ENCODE measurements at regions not wholly inside any gene's neighbourhood (a gene's known extent, or its start where the extent isn't known, plus 50 kb on each side); places are given as distances from the start of the nearest gene placed in this dataset.
"Not testable (repeated sequence)": the region's sequence is repeated elsewhere in the genome, so short reads cannot be mapped to it uniquely, and the experiment has no call there.

DNA sequence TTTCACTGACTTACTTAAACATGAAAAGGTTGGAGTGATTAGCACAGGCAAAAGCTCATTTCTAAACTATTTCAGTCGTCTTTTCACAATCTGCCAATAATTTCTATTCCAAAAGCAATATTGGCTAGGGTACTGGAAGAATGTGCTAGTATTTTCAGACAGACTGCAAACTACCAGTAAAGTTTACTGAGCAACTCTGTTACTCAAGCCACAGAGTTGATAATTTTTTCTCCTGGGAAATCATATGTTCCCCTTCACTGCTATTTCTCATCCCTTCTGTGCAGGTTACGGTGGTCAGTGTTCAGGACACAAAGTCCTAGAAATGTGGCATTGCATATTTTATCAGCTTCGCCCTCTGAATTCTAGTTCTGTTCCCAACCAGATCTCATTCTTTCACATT, 343.3 kb upstream of the TNC start:
- CTCF ChIA-PET, result no interaction called here
- TF ChIP-seq SP1 (IDR thresholded peaks at IDR 0.05), result no peak
- no peak for TF ChIP-seq ZNF384 (IDR thresholded peaks at IDR 0.05)
- TF ChIP-seq BHLHE40 (IDR thresholded peaks at IDR 0.05; ENCODE audit: borderline replicate concordance), result no peak
- TF ChIP-seq, protein P1, sequence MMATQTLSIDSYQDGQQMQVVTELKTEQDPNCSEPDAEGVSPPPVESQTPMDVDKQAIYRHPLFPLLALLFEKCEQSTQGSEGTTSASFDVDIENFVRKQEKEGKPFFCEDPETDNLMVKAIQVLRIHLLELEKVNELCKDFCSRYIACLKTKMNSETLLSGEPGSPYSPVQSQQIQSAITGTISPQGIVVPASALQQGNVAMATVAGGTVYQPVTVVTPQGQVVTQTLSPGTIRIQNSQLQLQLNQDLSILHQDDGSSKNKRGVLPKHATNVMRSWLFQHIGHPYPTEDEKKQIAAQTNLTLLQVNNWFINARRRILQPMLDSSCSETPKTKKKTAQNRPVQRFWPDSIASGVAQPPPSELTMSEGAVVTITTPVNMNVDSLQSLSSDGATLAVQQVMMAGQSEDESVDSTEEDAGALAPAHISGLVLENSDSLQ (IDR thresholded peaks at IDR 0.05), result no peak
- TF ChIP-seq FOXM1 (IDR thresholded peaks at IDR 0.05; ENCODE audit: borderline replicate concordance), result no peak
- no peak for TF ChIP-seq L3MBTL2 (conservative IDR thresholded peaks at IDR 0.05)
- no peak for TF ChIP-seq SUZ12 (IDR thresholded peaks at IDR 0.05)
- TF ChIP-seq TARDBP (IDR thresholded peaks at IDR 0.05), result no peak
- no peak for TF ChIP-seq CTBP1 (IDR thresholded peaks at IDR 0.05; ENCODE audit: borderline replicate concordance)
- TF ChIP-seq FOXK2 (IDR thresholded peaks at IDR 0.05), result no peak
- TF ChIP-seq HDGF (IDR thresholded peaks at IDR 0.05; ENCODE audit: borderline replicate concordance), result no peak
- TF ChIP-seq NFRKB (IDR thresholded peaks at IDR 0.05), result no peak
- TF ChIP-seq ELF4 (IDR thresholded peaks at IDR 0.05), result no peak
- TF ChIP-seq ARNT (IDR thresholded peaks at IDR 0.05), result no peak
- POLR2A ChIA-PET, result no interaction called here
- no peak for DNase-seq (ENCODE audit: extremely low spot score)

- ChIA-PET POLR2A (no interaction called here), CTCF (no interaction called here)
- TF ChIP-seq ZNF384 (IDR thresholded peaks at IDR 0.05), result no peak
- TF ChIP-seq SUZ12 (IDR thresholded peaks at IDR 0.05), result no peak
- TF ChIP-seq CTBP1 (IDR thresholded peaks at IDR 0.05; ENCODE audit: borderline replicate concordance), result no peak
- TF ChIP-seq TARDBP (IDR thresholded peaks at IDR 0.05), result no peak
- TF ChIP-seq LEF1 (IDR thresholded peaks at IDR 0.05; ENCODE audit: borderline replicate concordance), result no peak
- TF ChIP-seq FOXM1 (IDR thresholded peaks at IDR 0.05; ENCODE audit: borderline replicate concordance), result no peak
- no peak for TF ChIP-seq SP1 (IDR thresholded peaks at IDR 0.05)
- no peak for TF ChIP-seq ARNT (IDR thresholded peaks at IDR 0.05)
- no peak for TF ChIP-seq NFRKB (IDR thresholded peaks at IDR 0.05)
- no peak for TF ChIP-seq ELF4 (IDR thresholded peaks at IDR 0.05)
- no peak for TF ChIP-seq FOXK2 (IDR thresholded peaks at IDR 0.05)
- no peak for TF ChIP-seq HDGF (IDR thresholded peaks at IDR 0.05; ENCODE audit: borderline replicate concordance)
- TF ChIP-seq, protein P1 (IDR thresholded peaks at IDR 0.05), result no peak
- TF ChIP-seq BHLHE40 (IDR thresholded peaks at IDR 0.05; ENCODE audit: borderline replicate concordance), result no peak
- no peak for DNase-seq (ENCODE audit: extremely low spot score)
These were observed 344.7 kb upstream of the TNC start for GRCh38 chr9:115462623-115463022.

- POLR2A ChIA-PET, result no interaction called here
- no peak for DNase-seq (ENCODE audit: extremely low spot score)
These were observed 348.8 kb upstream of the TNC start for GRCh38 chr9:115466756-115467155.

GRCh38 chr9:115469841-115470240, 351.9 kb upstream of the TNC start:
- POLR2A ChIA-PET, result no interaction called here
- DNase-seq (ENCODE audit: extremely low spot score), result no peak

More at GRCh38 chr9:115466756-115467155, 348.8 kb upstream of the TNC start:
- CTCF ChIA-PET, result no interaction called here
- TF ChIP-seq ZNF384 (IDR thresholded peaks at IDR 0.05) (no peak), FOXA1 (IDR thresholded peaks at IDR 0.05) (no peak), NFRKB (IDR thresholded peaks at IDR 0.05) (no peak), FOXM1 (IDR thresholded peaks at IDR 0.05; ENCODE audit: borderline replicate concordance) (no peak), CTBP1 (IDR thresholded peaks at IDR 0.05; ENCODE audit: borderline replicate concordance) (no peak), TARDBP (IDR thresholded peaks at IDR 0.05) (no peak), HDGF (IDR thresholded peaks at IDR 0.05; ENCODE audit: borderline replicate concordance) (no peak), SUZ12 (IDR thresholded peaks at IDR 0.05) (no peak), BHLHE40 (IDR thresholded peaks at IDR 0.05; ENCODE audit: borderline replicate concordance) (no peak), ELF4 (IDR thresholded peaks at IDR 0.05) (no peak), SP1 (IDR thresholded peaks at IDR 0.05) (no peak), ARNT (IDR thresholded peaks at IDR 0.05) (no peak)
- TF ChIP-seq, protein P1 (IDR thresholded peaks at IDR 0.05), result no peak

DNA sequence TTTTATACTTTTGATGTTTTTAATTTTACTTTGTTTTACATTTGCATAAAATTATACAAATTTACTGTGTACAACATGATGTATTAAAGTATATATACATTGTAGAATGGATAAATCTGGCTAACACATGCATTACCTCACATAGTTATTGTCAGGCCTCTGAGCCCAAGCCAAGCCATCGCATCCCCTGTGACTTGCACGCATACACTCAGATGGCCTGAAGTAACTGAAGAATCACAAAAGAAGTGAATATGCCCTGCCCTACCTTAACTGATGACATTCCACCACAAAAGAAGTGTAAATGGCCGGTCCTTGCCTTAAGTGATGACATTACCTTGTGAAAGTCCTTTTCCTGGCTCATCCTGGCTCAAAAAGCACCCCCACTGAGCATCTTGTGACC, 355.1 kb upstream of the TNC start:
- DNase-seq (ENCODE audit: extremely low spot score); POLR2A ChIA-PET; CTCF ChIA-PET: not testable (repeated sequence)

More at GRCh38 chr9:115469841-115470240, 351.9 kb upstream of the TNC start:
- no peak for TF ChIP-seq NFRKB (IDR thresholded peaks at IDR 0.05)
- CTCF ChIA-PET, result no interaction called here

DNA sequence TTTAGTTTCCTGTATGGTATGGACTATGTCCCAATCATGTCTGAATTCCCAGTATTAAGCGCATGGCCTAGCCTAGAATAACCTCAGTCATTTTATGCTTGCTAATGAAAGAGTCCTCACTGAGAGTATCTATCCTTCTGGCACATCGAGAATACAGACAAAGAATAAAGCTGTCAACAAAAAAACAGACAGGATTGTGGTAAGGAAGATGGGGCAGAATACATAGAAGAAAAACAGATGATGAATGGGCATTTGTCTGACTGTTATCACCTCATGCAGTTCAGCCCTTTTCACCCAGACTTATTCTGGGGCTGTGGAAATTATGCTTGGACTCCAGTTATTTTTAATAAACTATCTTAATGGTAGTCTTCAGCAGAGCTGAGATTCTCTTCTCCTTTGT, 363.8 kb upstream of the TNC start:
- ChIA-PET POLR2A (no interaction called here), CTCF (no interaction called here)
- TF ChIP-seq SP1 (IDR thresholded peaks at IDR 0.05), result no peak
- TF ChIP-seq HDGF (IDR thresholded peaks at IDR 0.05; ENCODE audit: borderline replicate concordance), result no peak
- no peak for TF ChIP-seq CTBP1 (IDR thresholded peaks at IDR 0.05; ENCODE audit: borderline replicate concordance)
- no peak for TF ChIP-seq L3MBTL2 (conservative IDR thresholded peaks at IDR 0.05)
- TF ChIP-seq SUZ12 (IDR thresholded peaks at IDR 0.05), result no peak
- TF ChIP-seq ARNT (IDR thresholded peaks at IDR 0.05), result no peak
- TF ChIP-seq ZNF384 (IDR thresholded peaks at IDR 0.05), result no peak
- TF ChIP-seq TARDBP (IDR thresholded peaks at IDR 0.05), result no peak
- no peak for TF ChIP-seq FOXA1 (IDR thresholded peaks at IDR 0.05)
- TF ChIP-seq ELF4 (IDR thresholded peaks at IDR 0.05), result no peak
- no peak for TF ChIP-seq FOXM1 (IDR thresholded peaks at IDR 0.05; ENCODE audit: borderline replicate concordance)
- no peak for DNase-seq (ENCODE audit: extremely low spot score)

DNA sequence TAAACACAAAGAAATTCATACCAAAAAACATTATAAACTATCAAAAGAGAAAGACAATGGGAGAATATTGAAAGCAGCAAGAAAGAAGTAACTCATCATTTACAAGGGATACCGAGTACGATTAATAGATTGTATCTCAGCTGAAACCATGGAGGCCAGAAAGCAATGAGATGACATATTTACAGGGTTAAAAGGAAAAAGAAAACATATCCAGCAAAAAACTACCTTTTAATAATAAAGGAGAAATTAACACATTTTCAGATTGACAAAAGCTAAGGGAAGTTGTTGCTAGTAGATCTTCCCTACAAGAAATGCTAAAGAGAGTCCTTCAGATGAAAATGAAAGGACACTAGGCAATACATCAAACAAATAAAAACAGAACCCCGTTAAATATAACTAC, 364.8 kb upstream of the TNC start:
- CTCF ChIA-PET, result no interaction called here
- no peak for TF ChIP-seq FOXK2 (IDR thresholded peaks at IDR 0.05)
- no peak for TF ChIP-seq ELF4 (IDR thresholded peaks at IDR 0.05)
- no peak for TF ChIP-seq SP1 (IDR thresholded peaks at IDR 0.05)
- TF ChIP-seq ARNT (IDR thresholded peaks at IDR 0.05), result no peak
- no peak for TF ChIP-seq SUZ12 (IDR thresholded peaks at IDR 0.05)
- POLR2A ChIA-PET, result no interaction called here
- DNase-seq (ENCODE audit: extremely low spot score), result no peak

Measured in HEK293T (cell line).